ENCODE measurements at regions not wholly inside any gene's neighbourhood (a gene's known extent, or its start where the extent isn't known, plus 50 kb on each side); places are given as distances from the start of the nearest gene placed in this dataset.
"Not testable (repeated sequence)": the region's sequence is repeated elsewhere in the genome, so short reads cannot be mapped to it uniquely, and the experiment has no call there.

DNA sequence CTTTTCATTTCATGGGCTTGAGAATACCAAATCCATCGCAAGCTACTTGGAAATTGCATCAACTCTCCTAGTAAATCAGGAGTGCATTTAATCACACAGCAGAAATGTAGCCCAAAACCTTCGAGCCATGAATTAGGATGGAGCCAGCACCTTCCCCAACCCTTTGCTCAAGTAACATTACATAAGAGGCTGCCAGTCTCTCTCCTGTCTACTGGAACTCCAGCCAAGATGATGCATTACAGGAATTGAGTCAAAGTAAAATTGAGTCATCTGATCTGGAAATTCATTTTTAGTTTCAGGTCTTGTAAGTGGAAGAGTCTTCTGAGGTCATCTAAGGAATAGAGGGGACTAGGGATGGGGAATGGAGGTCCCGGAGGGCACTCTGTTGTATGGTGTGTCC, 69.7 kb upstream of the FHIP2A start:
- Histone ChIP-seq H3K9me3 (no peaks in the 10 kb centered on the region), H3K4me3 (no peak overlapping the region), H3K27me3 (no peaks in the 10 kb centered on the region), H3K27ac (no peak overlapping the region), H3K4me1 (no peaks in the 10 kb centered on the region), H3K36me3 (no peaks in the 10 kb centered on the region)
- intact Hi-C loops (cut with DNase I) = no loop called here
- DNase-seq (ENCODE audit: low spot score in 2 of 2) = no peak
- TF ChIP-seq, protein P1, sequence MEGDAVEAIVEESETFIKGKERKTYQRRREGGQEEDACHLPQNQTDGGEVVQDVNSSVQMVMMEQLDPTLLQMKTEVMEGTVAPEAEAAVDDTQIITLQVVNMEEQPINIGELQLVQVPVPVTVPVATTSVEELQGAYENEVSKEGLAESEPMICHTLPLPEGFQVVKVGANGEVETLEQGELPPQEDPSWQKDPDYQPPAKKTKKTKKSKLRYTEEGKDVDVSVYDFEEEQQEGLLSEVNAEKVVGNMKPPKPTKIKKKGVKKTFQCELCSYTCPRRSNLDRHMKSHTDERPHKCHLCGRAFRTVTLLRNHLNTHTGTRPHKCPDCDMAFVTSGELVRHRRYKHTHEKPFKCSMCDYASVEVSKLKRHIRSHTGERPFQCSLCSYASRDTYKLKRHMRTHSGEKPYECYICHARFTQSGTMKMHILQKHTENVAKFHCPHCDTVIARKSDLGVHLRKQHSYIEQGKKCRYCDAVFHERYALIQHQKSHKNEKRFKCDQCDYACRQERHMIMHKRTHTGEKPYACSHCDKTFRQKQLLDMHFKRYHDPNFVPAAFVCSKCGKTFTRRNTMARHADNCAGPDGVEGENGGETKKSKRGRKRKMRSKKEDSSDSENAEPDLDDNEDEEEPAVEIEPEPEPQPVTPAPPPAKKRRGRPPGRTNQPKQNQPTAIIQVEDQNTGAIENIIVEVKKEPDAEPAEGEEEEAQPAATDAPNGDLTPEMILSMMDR (IDR thresholded peaks at IDR 0.05) = no peak

DNA sequence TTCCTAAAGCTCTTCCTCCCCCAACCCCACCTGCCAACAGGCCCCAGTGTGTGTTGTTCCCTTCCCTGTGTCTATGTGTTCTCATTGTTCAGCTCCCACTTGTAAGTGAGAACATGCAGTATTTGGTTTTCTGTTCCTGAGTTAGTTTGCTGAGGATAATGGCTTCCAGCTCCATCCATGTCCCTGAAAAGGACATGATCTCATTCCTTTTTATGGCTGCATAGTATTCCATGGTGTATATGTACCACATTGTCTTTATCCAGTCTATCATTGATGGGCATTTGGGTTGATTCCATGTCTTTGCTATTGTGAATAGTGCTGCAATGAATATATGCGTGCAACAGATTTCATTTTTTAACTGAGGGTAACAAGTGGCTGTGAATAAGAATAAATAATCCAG, 69.0 kb upstream of the FHIP2A start:
- H3K36me3 ChIP-seq; H3K4me3 ChIP-seq; intact Hi-C loops (cut with DNase I); H3K27me3 ChIP-seq; H3K9me3 ChIP-seq; H3K27ac ChIP-seq; DNase-seq (ENCODE audit: low spot score in 2 of 2); H3K4me1 ChIP-seq: not testable (repeated sequence)

DNA sequence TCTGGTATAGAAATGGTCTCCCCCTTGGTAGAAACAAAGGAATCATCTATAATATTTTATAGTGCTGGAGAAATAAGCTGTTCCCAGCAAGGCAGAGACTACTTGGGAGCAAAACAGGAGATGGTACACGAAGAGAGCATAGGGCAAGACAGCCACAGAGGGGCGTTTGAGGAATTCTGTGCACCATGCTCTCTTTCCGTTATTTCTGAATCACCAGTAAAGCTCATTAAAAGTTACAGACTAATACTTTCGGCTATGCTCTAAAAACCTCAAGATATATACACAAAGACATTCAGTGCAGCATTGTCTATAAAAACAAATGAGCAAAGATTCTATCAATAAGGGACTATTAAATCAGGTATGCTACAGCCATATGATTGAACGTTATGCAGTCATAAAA, 68.5 kb upstream of the FHIP2A start:
- no peaks in the 10 kb centered on the region for H3K36me3 ChIP-seq
- H3K27me3 ChIP-seq = no peaks in the 10 kb centered on the region
- no peaks in the 10 kb centered on the region for H3K4me1 ChIP-seq
- no peak overlapping the region for H3K4me3 ChIP-seq
- TF ChIP-seq, protein P1 (IDR thresholded peaks at IDR 0.05) = no peak
- DNase-seq (ENCODE audit: low spot score in 2 of 2) = no peak
- H3K9me3 ChIP-seq = no peaks in the 10 kb centered on the region
- intact Hi-C loops (cut with DNase I) = no loop called here
- no peak overlapping the region for H3K27ac ChIP-seq

DNA sequence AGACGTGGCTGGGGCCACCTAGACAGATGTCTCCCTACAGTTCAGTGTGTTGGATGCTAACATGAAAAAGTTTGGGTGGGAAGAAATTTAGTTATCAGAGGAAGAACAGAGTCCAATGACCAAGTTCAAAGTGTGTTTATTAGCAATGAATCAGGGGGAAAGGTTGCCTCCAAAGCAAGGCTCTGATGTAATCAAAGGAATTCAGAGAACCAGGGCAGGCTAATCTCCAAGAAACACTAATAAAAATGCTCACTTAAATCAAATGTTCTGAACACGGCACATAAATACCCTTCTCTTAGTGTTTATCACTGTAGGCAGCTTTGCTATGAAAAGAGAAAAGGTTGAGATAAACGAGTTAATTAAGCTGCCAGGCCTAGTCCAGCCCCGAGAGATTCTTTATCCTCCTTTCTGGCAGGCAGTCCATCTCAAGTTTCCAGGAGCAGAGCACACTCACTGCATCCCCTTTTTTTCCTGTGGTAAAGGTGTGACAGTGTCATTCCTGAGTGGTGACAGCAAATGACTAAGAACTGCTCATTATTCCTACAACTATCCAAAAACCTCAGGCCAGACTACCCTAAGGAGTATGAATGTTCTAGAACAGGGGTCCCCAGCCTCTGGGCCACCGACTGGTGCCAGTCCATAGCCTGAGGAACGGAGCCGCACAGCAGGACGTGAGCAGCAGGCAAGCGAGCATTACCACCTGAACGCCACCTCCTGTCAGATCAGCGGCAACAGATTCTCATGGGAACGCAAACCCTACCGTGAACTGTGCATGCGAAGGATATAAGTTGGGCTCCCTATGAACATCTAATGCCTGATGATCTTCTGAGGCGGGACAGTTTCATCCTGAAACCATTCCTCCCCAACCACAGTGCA, 66.9 kb upstream of the FHIP2A start:
- no peaks in the 10 kb centered on the region for H3K4me1 ChIP-seq
- H3K36me3 ChIP-seq = no peaks in the 10 kb centered on the region
- TF ChIP-seq, protein P1 (IDR thresholded peaks at IDR 0.05) = no peak
- H3K4me3 ChIP-seq = no peak overlapping the region
- H3K27me3 ChIP-seq = no peaks in the 10 kb centered on the region
- H3K9me3 ChIP-seq = no peaks in the 10 kb centered on the region
- no peak overlapping the region for H3K27ac ChIP-seq
- DNase-seq (ENCODE audit: low spot score in 2 of 2) = no peak
- intact Hi-C loops (cut with DNase I) = loop anchor here (5.0 kb wide), 1 partner anchor 32 kb away; no protein-coding TSS in a partner anchor

DNA sequence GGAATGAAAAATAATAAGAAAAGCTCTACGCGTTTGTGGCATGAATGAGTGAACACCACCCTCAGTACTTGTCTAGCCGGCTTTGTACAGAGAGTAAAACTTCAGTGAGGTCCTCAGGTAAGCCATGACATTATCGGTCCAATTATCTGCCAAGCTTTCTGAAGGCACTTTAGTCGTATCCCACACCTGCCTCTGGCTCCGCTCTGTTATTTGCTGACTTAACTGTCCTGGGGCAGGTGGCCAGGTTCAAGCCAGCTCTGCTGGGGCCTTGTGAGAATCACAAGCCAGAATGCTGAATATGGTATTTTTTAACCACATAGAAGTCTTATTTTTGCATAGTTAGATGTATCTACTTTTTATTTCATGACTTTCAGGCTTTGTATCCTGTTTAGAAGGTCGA, 66.0 kb upstream of the FHIP2A start:
- H3K4me1 ChIP-seq = no peaks in the 10 kb centered on the region
- intact Hi-C loops (cut with DNase I) = loop anchor here (5.0 kb wide), 1 partner anchor 33 kb away; no protein-coding TSS in a partner anchor

DNA sequence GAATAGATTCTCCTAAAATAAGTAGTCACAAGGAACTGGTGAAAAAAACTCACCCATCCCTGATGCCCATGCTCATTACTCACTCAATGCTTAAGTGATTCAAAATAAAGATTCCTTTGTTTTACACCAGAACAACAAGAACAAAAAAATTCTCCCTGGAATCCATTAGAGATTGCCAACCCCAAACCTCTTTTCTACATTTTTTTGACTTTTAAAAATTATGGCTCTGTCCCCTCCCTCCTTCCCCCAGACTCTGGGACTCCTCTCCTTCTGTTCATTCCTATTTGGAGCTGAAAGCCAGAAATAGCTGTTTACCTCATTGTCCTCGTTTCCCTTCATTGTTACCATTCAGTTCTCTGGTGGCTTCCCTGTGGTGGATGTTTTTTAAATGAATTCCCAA, 63.2 kb upstream of the FHIP2A start:
- Histone ChIP-seq H3K4me3 (no peak overlapping the region), H3K9me3 (no peaks in the 10 kb centered on the region), H3K27ac (no peak overlapping the region), H3K4me1 (no peaks in the 10 kb centered on the region), H3K27me3 (no peaks in the 10 kb centered on the region), H3K36me3 (no peaks in the 10 kb centered on the region)
- DNase-seq (ENCODE audit: low spot score in 2 of 2) = no peak
- TF ChIP-seq, protein P1 (IDR thresholded peaks at IDR 0.05) = no peak
- intact Hi-C loops (cut with DNase I) = loop anchor here (5.0 kb wide), 1 partner anchor 36 kb away; no protein-coding TSS in a partner anchor

More for the DNA sequence above, 66.0 kb upstream of the FHIP2A start:
- TF ChIP-seq, protein P1 (IDR thresholded peaks at IDR 0.05) = no peak
- H3K27ac ChIP-seq = no peak overlapping the region
- no peaks in the 10 kb centered on the region for H3K9me3 ChIP-seq
- no peak overlapping the region for H3K4me3 ChIP-seq
- DNase-seq (ENCODE audit: low spot score in 2 of 2) = no peak
- H3K36me3 ChIP-seq = no peaks in the 10 kb centered on the region
- H3K27me3 ChIP-seq = no peaks in the 10 kb centered on the region
